Myocyte (in vitro differentiated cells): ENCODE measurements at regions not wholly inside any gene's neighbourhood (a gene's known extent, or its start where the extent isn't known, plus 50 kb on each side); places are given as distances from the start of the nearest gene placed in this dataset.

ENCODE experiments used
- DNase-seq: peaks from one replicate; pipeline ENCODE4 v3.0.0-alpha.2; 2012; ENCODE audit warnings: low read depth

DNA sequence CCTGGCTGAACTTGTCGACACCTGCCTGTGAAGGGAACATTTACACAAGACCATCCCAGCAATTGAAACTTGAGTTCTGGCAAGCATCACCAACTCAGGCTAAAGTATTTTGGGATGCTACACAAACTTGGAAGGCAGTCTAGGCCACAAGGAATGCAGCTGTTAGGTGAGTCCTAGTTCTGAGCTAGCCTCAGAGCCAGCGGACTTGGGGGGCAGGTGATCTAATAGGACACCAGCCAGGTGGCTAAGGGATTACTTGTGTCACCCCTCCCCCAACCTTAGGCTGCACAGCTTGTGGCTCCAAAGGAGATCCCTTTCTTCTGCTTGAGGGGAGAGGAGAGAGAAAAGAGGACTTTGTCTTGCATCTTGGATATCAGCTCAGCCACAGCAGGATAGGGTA lies 62.3 kb upstream of the DKK2 start:
- peak; percentile 26 for DNase-seq

DNA sequence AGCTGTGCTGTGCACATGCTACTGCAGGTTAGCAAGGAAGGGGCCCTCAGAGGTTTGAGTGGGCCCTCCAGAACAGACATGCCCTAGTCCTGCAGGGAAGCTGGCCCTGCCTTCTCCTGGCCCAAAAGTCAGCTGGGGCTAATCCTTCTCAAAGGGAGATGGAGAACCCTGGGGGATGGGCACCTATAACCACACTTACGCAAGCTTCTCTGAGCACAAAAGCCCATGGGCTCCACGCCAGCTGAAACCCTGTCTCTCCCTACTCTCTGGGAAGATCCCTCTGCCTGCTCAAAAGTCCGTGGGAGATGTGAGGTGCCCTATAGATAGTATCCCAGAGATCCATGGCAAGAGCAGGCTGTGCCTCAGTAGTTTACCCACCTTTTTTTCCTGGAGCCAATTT lies 58.9 kb upstream of the DKK2 start:
- peak; percentile 12 for DNase-seq

DNA sequence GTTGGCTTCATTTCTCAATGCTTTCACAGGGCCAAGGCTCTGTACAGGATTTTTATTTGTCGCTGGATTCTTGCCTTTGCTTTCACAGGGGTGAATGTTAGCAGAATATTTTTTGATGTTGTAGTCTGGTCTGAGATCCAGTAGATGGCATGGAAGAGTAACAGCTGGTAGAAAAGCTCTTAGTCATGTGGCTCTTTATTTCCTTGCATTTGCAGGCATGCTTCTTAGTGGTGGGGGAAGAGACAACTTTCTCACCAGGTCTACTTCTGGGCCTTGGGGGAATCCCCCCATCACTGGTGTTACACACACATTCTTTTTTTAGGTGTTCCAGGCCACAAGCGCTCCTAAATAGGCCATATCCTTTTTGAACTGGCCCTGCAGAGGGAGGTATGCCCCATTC lies 58.2 kb upstream of the DKK2 start:
- peak; percentile 39 for DNase-seq
